ENCODE measurements at regions not wholly inside any gene's neighbourhood (a gene's known extent, or its start where the extent isn't known, plus 50 kb on each side); places are given as distances from the start of the nearest gene placed in this dataset.

- H3K4me1 ChIP-seq (ENCODE audit: control insufficient read depth in 1 of 2, insufficient read depth in 2 of 2, low read length in 2 of 2): no peaks in the 10 kb centered on the region
- H3K36me3 ChIP-seq (ENCODE audit: control insufficient read depth in 1 of 2, insufficient read depth in 2 of 2, low read length in 1 of 2): no peaks in the 10 kb centered on the region
- no peak overlapping the region for H3K4me3 ChIP-seq (ENCODE audit: low read length in 2 of 2)
- H3K9me3 ChIP-seq (ENCODE audit: control insufficient read depth, low read length): no peaks in the 10 kb centered on the region
- no peaks in the 10 kb centered on the region for H3K27me3 ChIP-seq (ENCODE audit: control insufficient read depth in 1 of 2, insufficient read depth in 2 of 2, low read length in 1 of 2)
- DNase-seq (no peak), ATAC-seq (ENCODE audit: low FRiP score) (no peak)
- intact Hi-C loops (cut with DNase I): no loop called here
- 35 to 51% methylated on average over 3 of the region's 3 CpGs for WGBS, 2 donors
- no peak overlapping the region for H3K27ac ChIP-seq (ENCODE audit: low read depth in 1 of 2, low read length in 2 of 2)
Observed at GRCh38 chr10:65843203-65843602, 1082.6 kb upstream of the LRRTM3 start.

GRCh38 chr10:65845916-65846315 lies 1079.9 kb upstream of the LRRTM3 start:
- intact Hi-C loops (cut with DNase I): no loop called here
- DNase-seq (no peak), ATAC-seq (ENCODE audit: low FRiP score) (no peak)
- H3K36me3 ChIP-seq (ENCODE audit: control insufficient read depth in 1 of 2, insufficient read depth in 2 of 2, low read length in 1 of 2): no peaks in the 10 kb centered on the region
- no peaks in the 10 kb centered on the region for H3K9me3 ChIP-seq (ENCODE audit: control insufficient read depth, low read length)
- H3K4me3 ChIP-seq (ENCODE audit: low read length in 2 of 2): no peak overlapping the region
- H3K27ac ChIP-seq (ENCODE audit: low read depth in 1 of 2, low read length in 2 of 2): no peak overlapping the region
- no peaks in the 10 kb centered on the region for H3K4me1 ChIP-seq (ENCODE audit: control insufficient read depth in 1 of 2, insufficient read depth in 2 of 2, low read length in 2 of 2)
- no peaks in the 10 kb centered on the region for H3K27me3 ChIP-seq (ENCODE audit: control insufficient read depth in 1 of 2, insufficient read depth in 2 of 2, low read length in 1 of 2)

- no peak for ATAC-seq (ENCODE audit: low FRiP score)
- no peak overlapping the region for H3K4me3 ChIP-seq (ENCODE audit: low read length in 2 of 2)
- H3K27ac ChIP-seq (ENCODE audit: low read depth in 1 of 2, low read length in 2 of 2): no peak overlapping the region
- intact Hi-C loops (cut with DNase I): no loop called here
- 32 to 43% methylated on average over 1 of the region's 1 CpG for WGBS, 2 donors
- DNase-seq: no peak
- H3K4me1 ChIP-seq (ENCODE audit: control insufficient read depth in 1 of 2, insufficient read depth in 2 of 2, low read length in 2 of 2): no peaks in the 10 kb centered on the region
- no peaks in the 10 kb centered on the region for H3K9me3 ChIP-seq (ENCODE audit: control insufficient read depth, low read length)
- no peaks in the 10 kb centered on the region for H3K36me3 ChIP-seq (ENCODE audit: control insufficient read depth in 1 of 2, insufficient read depth in 2 of 2, low read length in 1 of 2)
- no peaks in the 10 kb centered on the region for H3K27me3 ChIP-seq (ENCODE audit: control insufficient read depth in 1 of 2, insufficient read depth in 2 of 2, low read length in 1 of 2)
Observed at GRCh38 chr10:65846541-65846940, 1079.3 kb upstream of the LRRTM3 start.

- Histone ChIP-seq H3K4me3 (ENCODE audit: low read length in 2 of 2) (no peak overlapping the region), H3K27ac (ENCODE audit: low read depth in 1 of 2, low read length in 2 of 2) (no peak overlapping the region), H3K9me3 (ENCODE audit: control insufficient read depth, low read length) (no peaks in the 10 kb centered on the region), H3K4me1 (ENCODE audit: control insufficient read depth in 1 of 2, insufficient read depth in 2 of 2, low read length in 2 of 2) (no peaks in the 10 kb centered on the region), H3K36me3 (ENCODE audit: control insufficient read depth in 1 of 2, insufficient read depth in 2 of 2, low read length in 1 of 2) (no peaks in the 10 kb centered on the region), H3K27me3 (ENCODE audit: control insufficient read depth in 1 of 2, insufficient read depth in 2 of 2, low read length in 1 of 2) (no peaks in the 10 kb centered on the region)
- 57 to 64% methylated on average over 4 of the region's 4 CpGs for WGBS, 2 donors
- no peak for DNase-seq
- intact Hi-C loops (cut with DNase I): no loop called here
- no peak for ATAC-seq (ENCODE audit: low FRiP score)
Observed at GRCh38 chr10:65846949-65847348, 1078.9 kb upstream of the LRRTM3 start.

- no peak for ATAC-seq (ENCODE audit: low FRiP score)
- Histone ChIP-seq H3K4me3 (ENCODE audit: low read length in 2 of 2) (no peak overlapping the region), H3K27me3 (ENCODE audit: control insufficient read depth in 1 of 2, insufficient read depth in 2 of 2, low read length in 1 of 2) (no peaks in the 10 kb centered on the region), H3K4me1 (ENCODE audit: control insufficient read depth in 1 of 2, insufficient read depth in 2 of 2, low read length in 2 of 2) (no peaks in the 10 kb centered on the region), H3K27ac (ENCODE audit: low read depth in 1 of 2, low read length in 2 of 2) (no peak overlapping the region), H3K36me3 (ENCODE audit: control insufficient read depth in 1 of 2, insufficient read depth in 2 of 2, low read length in 1 of 2) (no peaks in the 10 kb centered on the region), H3K9me3 (ENCODE audit: control insufficient read depth, low read length) (no peaks in the 10 kb centered on the region)
- DNase-seq: no peak
- 46 to 51% methylated on average over 3 of the region's 3 CpGs for WGBS, 2 donors
- intact Hi-C loops (cut with DNase I): no loop called here
Observed at GRCh38 chr10:65847436-65848230, 1078.2 kb upstream of the LRRTM3 start.

- 81 to 82% methylated on average over 2 of the region's 2 CpGs for WGBS, 2 donors
- intact Hi-C loops (cut with DNase I): no loop called here
Observed at GRCh38 chr10:65858841-65859240, 1067.0 kb upstream of the LRRTM3 start.

GRCh38 chr10:65861249-65861648 lies 1064.6 kb upstream of the LRRTM3 start:
- intact Hi-C loops (cut with DNase I): no loop called here
- Histone ChIP-seq H3K4me3 (ENCODE audit: low read length in 2 of 2) (no peak overlapping the region), H3K27me3 (ENCODE audit: control insufficient read depth in 1 of 2, insufficient read depth in 2 of 2, low read length in 1 of 2) (no peaks in the 10 kb centered on the region), H3K4me1 (ENCODE audit: control insufficient read depth in 1 of 2, insufficient read depth in 2 of 2, low read length in 2 of 2) (no peaks in the 10 kb centered on the region), H3K9me3 (ENCODE audit: control insufficient read depth, low read length) (no peaks in the 10 kb centered on the region), H3K27ac (ENCODE audit: low read depth in 1 of 2, low read length in 2 of 2) (no peak overlapping the region), H3K36me3 (ENCODE audit: control insufficient read depth in 1 of 2, insufficient read depth in 2 of 2, low read length in 1 of 2) (no peaks in the 10 kb centered on the region)
- ATAC-seq (ENCODE audit: low FRiP score): no peak
- DNase-seq: no peak

More at GRCh38 chr10:65858841-65859240, 1067.0 kb upstream of the LRRTM3 start:
- no peaks in the 10 kb centered on the region for H3K36me3 ChIP-seq (ENCODE audit: control insufficient read depth in 1 of 2, insufficient read depth in 2 of 2, low read length in 1 of 2)
- ATAC-seq (ENCODE audit: low FRiP score) (no peak), DNase-seq (no peak)
- H3K9me3 ChIP-seq (ENCODE audit: control insufficient read depth, low read length): no peaks in the 10 kb centered on the region
- no peaks in the 10 kb centered on the region for H3K4me1 ChIP-seq (ENCODE audit: control insufficient read depth in 1 of 2, insufficient read depth in 2 of 2, low read length in 2 of 2)
- H3K4me3 ChIP-seq (ENCODE audit: low read length in 2 of 2): no peak overlapping the region
- H3K27ac ChIP-seq (ENCODE audit: low read depth in 1 of 2, low read length in 2 of 2): no peak overlapping the region
- H3K27me3 ChIP-seq (ENCODE audit: control insufficient read depth in 1 of 2, insufficient read depth in 2 of 2, low read length in 1 of 2): no peaks in the 10 kb centered on the region

Data from aorta (tissue), 5 donors.